ENCODE measurements at regions not wholly inside any gene's neighbourhood (a gene's known extent, or its start where the extent isn't known, plus 50 kb on each side); places are given as distances from the start of the nearest gene placed in this dataset.

GRCh38 chr12:42663621-42664020 lies 74.1 kb upstream of the PRICKLE1 start:
- H3K27me3 Mint-ChIP-seq (ENCODE audit: low read depth, unreplicated experiment), result no peaks in the 10 kb centered on the region
- H3K79me2 ChIP-seq (ENCODE audit: insufficient read depth, low read length), result no peaks in the 10 kb centered on the region
- H3K9me3 ChIP-seq (ENCODE audit: insufficient read depth, low read depth, low read length), result peaks cover 4% of the 10 kb centered on the region
- H3K27me3 ChIP-seq (ENCODE audit: insufficient read depth, low read length), result no peaks in the 10 kb centered on the region
- no peaks in the 10 kb centered on the region for H4K20me1 ChIP-seq (ENCODE audit: insufficient read depth, low read length)
- no peak overlapping the region for H3K4me3 Mint-ChIP-seq (ENCODE audit: unreplicated experiment)
- peaks cover 12% of the 10 kb centered on the region for H3K4me1 Mint-ChIP-seq (ENCODE audit: low read depth, unreplicated experiment)
- no peak overlapping the region for H2AFZ ChIP-seq (ENCODE audit: low read depth, low read length)
- DNase-seq (ENCODE audit: low read depth), result no peak
- no peak for FAIRE-seq
- no peak overlapping the region for H3K9ac ChIP-seq (ENCODE audit: low read length)
- no peak overlapping the region for H3K27ac Mint-ChIP-seq (ENCODE audit: unreplicated experiment)
- no peaks in the 10 kb centered on the region for H3K4me1 ChIP-seq (ENCODE audit: insufficient read depth, low read length)
- no peaks in the 10 kb centered on the region for H3K36me3 ChIP-seq (ENCODE audit: insufficient read depth, low read length)
- H3K4me2 ChIP-seq (ENCODE audit: low read length), result no peak overlapping the region
- TF ChIP-seq, protein P1, sequence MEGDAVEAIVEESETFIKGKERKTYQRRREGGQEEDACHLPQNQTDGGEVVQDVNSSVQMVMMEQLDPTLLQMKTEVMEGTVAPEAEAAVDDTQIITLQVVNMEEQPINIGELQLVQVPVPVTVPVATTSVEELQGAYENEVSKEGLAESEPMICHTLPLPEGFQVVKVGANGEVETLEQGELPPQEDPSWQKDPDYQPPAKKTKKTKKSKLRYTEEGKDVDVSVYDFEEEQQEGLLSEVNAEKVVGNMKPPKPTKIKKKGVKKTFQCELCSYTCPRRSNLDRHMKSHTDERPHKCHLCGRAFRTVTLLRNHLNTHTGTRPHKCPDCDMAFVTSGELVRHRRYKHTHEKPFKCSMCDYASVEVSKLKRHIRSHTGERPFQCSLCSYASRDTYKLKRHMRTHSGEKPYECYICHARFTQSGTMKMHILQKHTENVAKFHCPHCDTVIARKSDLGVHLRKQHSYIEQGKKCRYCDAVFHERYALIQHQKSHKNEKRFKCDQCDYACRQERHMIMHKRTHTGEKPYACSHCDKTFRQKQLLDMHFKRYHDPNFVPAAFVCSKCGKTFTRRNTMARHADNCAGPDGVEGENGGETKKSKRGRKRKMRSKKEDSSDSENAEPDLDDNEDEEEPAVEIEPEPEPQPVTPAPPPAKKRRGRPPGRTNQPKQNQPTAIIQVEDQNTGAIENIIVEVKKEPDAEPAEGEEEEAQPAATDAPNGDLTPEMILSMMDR (IDR thresholded peaks at IDR 0.05; ENCODE audit: insufficient read depth, low read depth, low read length), result no peak
- no peak for TF ChIP-seq EZH2 (IDR thresholded peaks at IDR 0.05; ENCODE audit: insufficient read depth, low read length)
- no peak overlapping the region for H3K4me3 ChIP-seq (ENCODE audit: insufficient read depth, low read depth, low read length)
- peaks cover 11% of the 10 kb centered on the region for H3K9me3 Mint-ChIP-seq (ENCODE audit: unreplicated experiment)
- no peaks in the 10 kb centered on the region for H3K36me3 Mint-ChIP-seq (ENCODE audit: low read depth, unreplicated experiment)
- no peak overlapping the region for H3K27ac ChIP-seq (ENCODE audit: low read depth, low read length)

GRCh38 chr12:42660968-42661937 lies 71.7 kb upstream of the PRICKLE1 start:
- Histone ChIP-seq H3K27me3 (ENCODE audit: insufficient read depth, low read length) (no peaks in the 10 kb centered on the region), H3K36me3 (ENCODE audit: insufficient read depth, low read length) (no peaks in the 10 kb centered on the region), H3K9me3 (ENCODE audit: insufficient read depth, low read depth, low read length) (peaks cover 4% of the 10 kb centered on the region), H3K79me2 (ENCODE audit: insufficient read depth, low read length) (no peaks in the 10 kb centered on the region), H4K20me1 (ENCODE audit: insufficient read depth, low read length) (no peaks in the 10 kb centered on the region), H3K9ac (ENCODE audit: low read length) (no peak overlapping the region), H3K4me3 (ENCODE audit: insufficient read depth, low read depth, low read length) (no peak overlapping the region), H3K4me1 (ENCODE audit: insufficient read depth, low read length) (no peaks in the 10 kb centered on the region), H3K4me2 (ENCODE audit: low read length) (no peak overlapping the region), H3K27ac (ENCODE audit: low read depth, low read length) (no peak overlapping the region), H2AFZ (ENCODE audit: low read depth, low read length) (no peak overlapping the region)
- H3K27me3 Mint-ChIP-seq (ENCODE audit: low read depth, unreplicated experiment), result no peaks in the 10 kb centered on the region
- no peak for TF ChIP-seq EZH2 (IDR thresholded peaks at IDR 0.05; ENCODE audit: insufficient read depth, low read length)
- TF ChIP-seq, protein P1 (IDR thresholded peaks at IDR 0.05; ENCODE audit: insufficient read depth, low read depth, low read length), result no peak
- no peak for FAIRE-seq
- H3K4me3 Mint-ChIP-seq (ENCODE audit: unreplicated experiment), result no peak overlapping the region
- no peak for DNase-seq (ENCODE audit: low read depth)
- no peak overlapping the region for H3K27ac Mint-ChIP-seq (ENCODE audit: unreplicated experiment)
- peaks cover 17% of the 10 kb centered on the region for H3K9me3 Mint-ChIP-seq (ENCODE audit: unreplicated experiment)
- H3K36me3 Mint-ChIP-seq (ENCODE audit: low read depth, unreplicated experiment), result no peaks in the 10 kb centered on the region
- H3K4me1 Mint-ChIP-seq (ENCODE audit: low read depth, unreplicated experiment), result peaks cover 12% of the 10 kb centered on the region

DNA sequence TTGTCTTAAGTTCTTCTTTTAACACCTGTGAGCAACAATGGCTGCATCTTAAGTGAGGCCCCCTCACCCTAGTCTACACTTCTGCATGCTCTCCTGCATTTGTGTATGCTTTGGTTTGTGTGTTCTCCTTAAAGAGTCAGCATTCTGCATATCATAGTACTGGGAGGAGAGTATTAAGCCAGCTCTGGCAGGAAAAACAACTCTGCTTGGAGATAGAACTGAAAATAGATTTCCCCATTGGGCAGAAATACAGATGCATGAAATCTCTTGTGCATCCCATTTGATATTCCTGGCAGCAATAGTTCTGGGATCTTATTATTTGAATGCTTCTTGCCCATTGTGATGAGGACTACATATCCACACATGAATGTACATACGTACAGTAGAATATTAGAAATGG lies 70.6 kb upstream of the PRICKLE1 start:
- H4K20me1 ChIP-seq (ENCODE audit: insufficient read depth, low read length), result no peaks in the 10 kb centered on the region
- no peaks in the 10 kb centered on the region for H3K79me2 ChIP-seq (ENCODE audit: insufficient read depth, low read length)
- H3K4me1 Mint-ChIP-seq (ENCODE audit: low read depth, unreplicated experiment), result peaks cover 12% of the 10 kb centered on the region
- TF ChIP-seq, protein P1 (IDR thresholded peaks at IDR 0.05; ENCODE audit: insufficient read depth, low read depth, low read length), result no peak
- no peak for TF ChIP-seq EZH2 (IDR thresholded peaks at IDR 0.05; ENCODE audit: insufficient read depth, low read length)
- no peak overlapping the region for H3K4me2 ChIP-seq (ENCODE audit: low read length)
- H3K4me3 Mint-ChIP-seq (ENCODE audit: unreplicated experiment), result no peak overlapping the region
- no peaks in the 10 kb centered on the region for H3K36me3 ChIP-seq (ENCODE audit: insufficient read depth, low read length)
- no peaks in the 10 kb centered on the region for H3K4me1 ChIP-seq (ENCODE audit: insufficient read depth, low read length)
- FAIRE-seq (no peak), DNase-seq (ENCODE audit: low read depth) (no peak)
- H3K4me3 ChIP-seq (ENCODE audit: insufficient read depth, low read depth, low read length), result no peak overlapping the region
- no peaks in the 10 kb centered on the region for H3K27me3 ChIP-seq (ENCODE audit: insufficient read depth, low read length)
- no peaks in the 10 kb centered on the region for H3K36me3 Mint-ChIP-seq (ENCODE audit: low read depth, unreplicated experiment)
- H3K27me3 Mint-ChIP-seq (ENCODE audit: low read depth, unreplicated experiment), result no peaks in the 10 kb centered on the region
- H2AFZ ChIP-seq (ENCODE audit: low read depth, low read length), result no peak overlapping the region
- H3K9me3 Mint-ChIP-seq (ENCODE audit: unreplicated experiment), result peaks cover 22% of the 10 kb centered on the region
- peaks cover 4% of the 10 kb centered on the region for H3K9me3 ChIP-seq (ENCODE audit: insufficient read depth, low read depth, low read length)
- H3K9ac ChIP-seq (ENCODE audit: low read length), result no peak overlapping the region
- H3K27ac ChIP-seq (ENCODE audit: low read depth, low read length), result no peak overlapping the region
- no peak overlapping the region for H3K27ac Mint-ChIP-seq (ENCODE audit: unreplicated experiment)
